GM12864 (cell line): ENCODE measurements at regions not wholly inside any gene's neighbourhood (a gene's known extent, or its start where the extent isn't known, plus 50 kb on each side); places are given as distances from the start of the nearest gene placed in this dataset.

Experiments used
- DNase-seq: peaks from one replicate; pipeline ENCODE4 v3.0.0-alpha.2; 2011; ENCODE audit warnings: low read depth
- H3K4me3 ChIP-seq: 2 replicates; pipeline ENCODE4 v1.5.1; 2011; ENCODE audit warnings: mild to moderate bottlenecking, low read depth, low read length, control low read depth
- TF ChIP-seq, protein P1 (sequence below): IDR thresholded peaks from 2 replicates; pipeline ENCODE4 v1.5.1; 2011; ENCODE audit warnings: low read depth, mild to moderate bottlenecking, moderate library complexity, low read length, control low read depth, inconsistent platforms; ENCODE audit errors: missing control alignments

DNA sequence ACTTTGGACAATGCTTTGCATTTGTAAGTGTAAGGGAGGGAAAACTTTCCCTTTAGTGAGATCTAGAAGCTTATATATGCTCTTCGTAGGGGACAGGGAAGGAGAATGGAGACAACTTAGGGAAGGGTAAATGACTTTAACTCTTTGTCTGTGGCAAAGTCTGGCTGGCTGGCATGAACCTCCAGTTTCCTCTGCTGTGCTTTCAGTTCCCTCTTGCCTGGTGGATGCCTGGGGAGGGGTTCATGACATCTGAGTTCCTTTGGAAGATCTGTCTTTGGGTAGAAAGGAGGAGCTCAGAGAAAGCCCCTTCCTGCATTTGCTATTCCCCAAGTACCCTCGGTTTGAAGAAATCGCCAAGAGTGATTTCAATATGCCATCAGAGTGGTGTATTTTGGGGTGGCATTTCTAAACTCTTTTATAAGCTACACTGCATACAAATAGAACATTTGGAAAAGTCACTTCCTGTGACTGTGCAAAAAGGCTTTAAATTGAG lies 143.6 kb downstream of the VAPA start:
- DNase-seq: no peak
- TF ChIP-seq, protein P1, sequence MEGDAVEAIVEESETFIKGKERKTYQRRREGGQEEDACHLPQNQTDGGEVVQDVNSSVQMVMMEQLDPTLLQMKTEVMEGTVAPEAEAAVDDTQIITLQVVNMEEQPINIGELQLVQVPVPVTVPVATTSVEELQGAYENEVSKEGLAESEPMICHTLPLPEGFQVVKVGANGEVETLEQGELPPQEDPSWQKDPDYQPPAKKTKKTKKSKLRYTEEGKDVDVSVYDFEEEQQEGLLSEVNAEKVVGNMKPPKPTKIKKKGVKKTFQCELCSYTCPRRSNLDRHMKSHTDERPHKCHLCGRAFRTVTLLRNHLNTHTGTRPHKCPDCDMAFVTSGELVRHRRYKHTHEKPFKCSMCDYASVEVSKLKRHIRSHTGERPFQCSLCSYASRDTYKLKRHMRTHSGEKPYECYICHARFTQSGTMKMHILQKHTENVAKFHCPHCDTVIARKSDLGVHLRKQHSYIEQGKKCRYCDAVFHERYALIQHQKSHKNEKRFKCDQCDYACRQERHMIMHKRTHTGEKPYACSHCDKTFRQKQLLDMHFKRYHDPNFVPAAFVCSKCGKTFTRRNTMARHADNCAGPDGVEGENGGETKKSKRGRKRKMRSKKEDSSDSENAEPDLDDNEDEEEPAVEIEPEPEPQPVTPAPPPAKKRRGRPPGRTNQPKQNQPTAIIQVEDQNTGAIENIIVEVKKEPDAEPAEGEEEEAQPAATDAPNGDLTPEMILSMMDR: no peak

DNA sequence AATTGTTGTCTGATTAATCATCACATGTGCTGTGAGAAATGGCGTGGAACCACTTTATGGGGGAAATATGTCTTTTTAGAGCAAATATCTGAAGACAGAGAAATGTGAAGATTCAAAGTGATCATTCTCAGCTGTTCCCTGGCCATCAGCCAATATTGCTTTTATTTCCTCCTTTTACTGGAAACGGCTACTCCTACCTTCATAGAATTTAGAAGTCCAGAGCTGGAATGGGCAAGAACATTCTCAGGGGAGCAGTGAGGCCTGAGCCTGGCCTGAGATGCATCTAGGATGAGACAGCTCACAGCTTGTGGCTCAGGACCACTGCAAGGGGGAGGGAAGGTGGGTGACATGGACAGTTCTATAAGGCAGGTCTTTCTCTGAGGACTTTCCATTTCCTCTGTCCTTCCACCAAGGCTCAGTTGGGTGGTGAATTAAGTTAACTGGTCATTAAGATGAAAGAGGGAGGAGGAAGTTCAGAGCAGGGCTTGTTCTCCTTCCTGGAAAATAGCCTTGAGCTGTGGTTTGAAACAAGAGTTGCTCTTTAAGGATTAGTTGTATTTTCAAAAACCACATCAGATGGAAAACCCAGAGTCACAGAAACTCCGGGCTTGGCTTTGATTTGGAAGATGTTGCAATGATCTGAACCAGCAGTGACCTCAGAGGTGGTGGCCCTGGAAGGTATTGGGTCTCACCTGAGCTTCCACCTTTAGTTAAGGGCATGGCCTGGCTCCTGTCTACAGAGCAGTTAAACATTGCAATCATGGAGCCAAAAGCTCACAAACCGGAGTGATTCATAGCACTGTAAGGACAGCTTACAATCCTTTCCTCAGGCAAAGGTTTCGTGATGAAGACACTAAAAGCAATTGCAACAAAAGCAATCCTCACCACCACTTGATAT lies 144.3 kb downstream of the VAPA start:
- TF ChIP-seq, protein P1: no peak
- no peak for DNase-seq
- H3K4me3 ChIP-seq: no peak overlapping the region

More for the DNA sequence above, 143.6 kb downstream of the VAPA start:
- no peak overlapping the region for H3K4me3 ChIP-seq

DNA sequence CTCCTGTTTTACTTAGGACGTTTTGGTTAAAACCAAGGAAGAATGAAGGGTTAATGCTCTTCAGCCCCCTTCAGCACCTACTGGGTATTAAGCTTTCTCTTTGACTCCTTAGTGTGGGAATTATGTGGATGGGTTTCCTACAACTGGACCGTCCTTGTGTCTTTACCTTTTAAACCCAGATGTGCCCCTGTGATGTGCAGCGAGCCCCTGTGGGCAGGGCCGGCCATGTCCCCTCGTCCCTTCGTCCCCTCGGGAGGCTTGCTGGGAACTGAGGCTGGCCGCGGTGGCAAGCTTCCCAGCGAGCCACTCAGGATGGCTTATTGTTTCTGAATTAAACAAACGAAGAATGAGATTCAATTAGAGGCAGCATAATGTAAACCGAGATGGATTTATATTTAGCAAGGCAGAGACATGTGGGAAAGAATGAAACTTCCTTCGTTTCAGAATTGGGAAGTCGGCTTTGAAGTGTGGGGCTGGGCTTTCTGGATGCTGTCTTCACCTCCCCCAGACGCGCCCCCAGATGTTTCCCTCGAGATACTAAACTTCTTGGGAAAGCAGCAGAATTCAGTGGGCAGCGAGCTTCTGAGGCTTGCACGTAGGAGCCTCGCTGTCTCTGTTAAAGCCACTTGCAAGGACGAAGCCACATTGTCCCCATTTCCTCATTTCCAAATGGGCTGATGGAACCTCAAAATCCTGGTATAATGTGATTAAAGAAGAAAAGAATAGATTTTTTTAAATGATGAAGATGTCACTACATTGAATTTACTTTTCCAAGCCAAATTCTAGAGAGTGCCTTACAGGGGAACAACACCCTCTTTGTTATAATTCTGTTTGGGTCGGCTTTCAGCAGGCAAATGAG lies 146.0 kb downstream of the VAPA start:
- no peak overlapping the region for H3K4me3 ChIP-seq
- no peak for DNase-seq
- TF ChIP-seq, protein P1: no peak

DNA sequence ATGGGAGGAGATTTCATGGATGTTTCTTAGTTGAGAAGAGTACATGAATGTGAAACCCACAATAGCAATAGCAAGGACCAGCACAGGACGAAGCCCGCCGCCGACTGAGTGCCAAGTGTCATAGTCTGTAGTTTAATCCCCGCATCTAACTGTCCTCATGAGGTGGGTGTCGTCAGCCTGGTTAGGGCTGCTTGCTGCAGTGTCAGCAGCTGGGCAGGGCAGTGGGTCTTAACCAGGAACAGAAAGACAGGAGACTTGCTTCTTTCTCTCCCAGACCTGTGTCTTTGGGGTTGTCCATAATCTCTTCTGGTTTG lies 146.6 kb downstream of the VAPA start:
- TF ChIP-seq, protein P1: no peak
- H3K4me3 ChIP-seq: no peak overlapping the region
- DNase-seq: no peak

DNA sequence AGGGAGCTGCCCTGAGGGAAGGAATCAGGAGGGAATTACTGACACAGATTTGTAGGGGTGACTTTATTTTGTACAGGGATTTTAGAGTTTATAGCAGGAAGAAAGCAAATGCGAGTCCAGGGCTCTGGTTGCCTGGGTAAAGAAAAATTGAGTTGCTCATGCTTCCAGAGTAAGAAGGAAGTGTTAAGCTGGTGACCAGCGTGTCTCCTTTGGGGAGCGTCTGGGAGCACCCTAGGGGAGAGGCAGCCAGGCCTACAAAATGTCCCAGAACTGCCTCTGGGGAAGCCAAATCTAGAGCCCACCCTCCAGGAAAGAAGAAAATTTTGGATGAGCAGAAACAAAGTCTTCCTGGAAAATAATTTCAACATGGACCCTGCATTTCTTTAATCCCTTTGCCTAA lies 147.0 kb downstream of the VAPA start:
- no peak overlapping the region for H3K4me3 ChIP-seq
- TF ChIP-seq, protein P1: no peak
- DNase-seq: no peak

DNA sequence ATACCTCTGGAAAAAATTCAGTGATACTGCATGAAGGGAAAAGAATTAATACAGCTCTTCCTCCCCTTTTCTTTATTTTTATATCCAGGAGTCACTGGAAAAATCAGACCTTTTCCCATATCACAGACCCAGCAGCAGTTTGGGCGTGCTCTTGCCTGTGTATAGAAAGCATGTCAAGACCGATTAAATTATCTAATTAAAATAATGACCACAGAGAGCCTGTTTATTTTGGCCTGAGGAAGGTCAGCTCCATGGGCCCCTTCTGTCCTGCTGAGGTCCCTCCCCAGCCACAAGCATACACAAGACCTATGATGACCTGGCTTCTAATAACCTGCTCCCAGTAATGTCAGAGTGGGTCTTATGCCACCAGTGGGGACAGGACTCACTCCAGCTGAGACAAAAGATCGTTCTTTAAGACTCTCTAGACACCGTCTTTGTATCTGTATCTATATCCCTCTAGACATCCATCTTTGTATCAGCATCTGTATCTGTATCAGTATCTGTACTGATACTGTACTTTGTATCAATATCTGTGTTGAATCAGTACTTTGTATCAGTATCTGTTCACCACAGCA lies 147.8 kb downstream of the VAPA start:
- TF ChIP-seq, protein P1: no peak
- no peak overlapping the region for H3K4me3 ChIP-seq
- no peak for DNase-seq
